ENCODE measurements at regions not wholly inside any gene's neighbourhood (a gene's known extent, or its start where the extent isn't known, plus 50 kb on each side); places are given as distances from the start of the nearest gene placed in this dataset.

- DNase-seq, result no peak
These were observed 249.1 kb upstream of the PITRM1 start for GRCh38 chr10:3421537-3422257.

GRCh38 chr10:3420527-3421469 lies 248.2 kb upstream of the PITRM1 start:
- no peak for DNase-seq

- no peak for DNase-seq
These were observed 247.3 kb upstream of the PITRM1 start for GRCh38 chr10:3419719-3420495.

- no peak for DNase-seq
These were observed 246.3 kb upstream of the PITRM1 start for GRCh38 chr10:3418926-3419325.

- DNase-seq, result peak; percentile 63
These were observed 245.6 kb upstream of the PITRM1 start for GRCh38 chr10:3418041-3418754.

GRCh38 chr10:3417096-3417495 lies 244.5 kb upstream of the PITRM1 start:
- DNase-seq, result no peak

GRCh38 chr10:3415878-3416605 lies 243.5 kb upstream of the PITRM1 start:
- DNase-seq, result no peak

- DNase-seq, result no peak
These were observed 242.6 kb upstream of the PITRM1 start for GRCh38 chr10:3415038-3415736.

GRCh38 chr10:3414667-3415023 lies 242.1 kb upstream of the PITRM1 start:
- DNase-seq, result no peak

- no peak for DNase-seq
These were observed 241.5 kb upstream of the PITRM1 start for GRCh38 chr10:3413937-3414666.

GRCh38 chr10:3412646-3413045 lies 240.1 kb upstream of the PITRM1 start:
- DNase-seq, result no peak

- no peak for DNase-seq
These were observed 239.5 kb upstream of the PITRM1 start for GRCh38 chr10:3412071-3412582.

- no peak for DNase-seq
These were observed 238.5 kb upstream of the PITRM1 start for GRCh38 chr10:3411044-3411443.

- no peak for DNase-seq
These were observed 237.3 kb upstream of the PITRM1 start for GRCh38 chr10:3409928-3410327.

GRCh38 chr10:3408603-3409365 lies 236.2 kb upstream of the PITRM1 start:
- peak; percentile 36 for DNase-seq

- DNase-seq, result no peak
These were observed 234.6 kb upstream of the PITRM1 start for GRCh38 chr10:3407208-3407607.

- DNase-seq, result no peak
These were observed 234.0 kb upstream of the PITRM1 start for GRCh38 chr10:3406556-3406955.

GRCh38 chr10:3404381-3404780 lies 231.8 kb upstream of the PITRM1 start:
- no peak for DNase-seq

- DNase-seq, result no peak
These were observed 229.7 kb upstream of the PITRM1 start for GRCh38 chr10:3402187-3402751.

Data from kidney glomerular epithelial cell (primary cell).